Thoracic aorta (tissue), 2 donors: ENCODE measurements at regions not wholly inside any gene's neighbourhood (a gene's known extent, or its start where the extent isn't known, plus 50 kb on each side); places are given as distances from the start of the nearest gene placed in this dataset.

Experiments used
- ATAC-seq: fragments of 150-250 bp; one replicate; pipeline ENCODE4 v1.8.0; 2017; ENCODE audit warnings: low read depth; ENCODE audit not compliant: insufficient number of reproducible peaks, low FRiP score
- DNase-seq: peaks from one replicate; pipeline ENCODE4 v3.0.0-alpha.2; 2020; ENCODE audit warnings: low spot score
- H3K27ac ChIP-seq, 2 donors: fragments of 200-600 bp; sonication (generic); 1 replicate in 1 of 2; 2 replicates in 1 of 2; pipeline ENCODE4 v1.5.1; 2016; ENCODE audit warnings: mild to moderate bottlenecking in 2 of 2, moderate library complexity in 2 of 2
- H3K27me3 ChIP-seq: fragments of 200-600 bp; sonication (generic); replicated peaks from 2 replicates; pipeline ENCODE4 v1.6.0; 2016; ENCODE audit warnings: mild to moderate bottlenecking; ENCODE audit not compliant: insufficient read depth
- H3K36me3 ChIP-seq: fragments of 200-600 bp; sonication (generic); one replicate; pipeline ENCODE4 v1.5.1; 2016
- H3K4me1 ChIP-seq, 2 donors: fragments of 200-600 bp; sonication (generic); 1 replicate in 1 of 2; 2 replicates in 1 of 2; pipeline versions ENCODE4 v1.5.1 to v1.6.0; 2016; ENCODE audit warnings: low read depth in 2 of 2, mild to moderate bottlenecking in 1 of 2; ENCODE audit not compliant: control insufficient read depth in 1 of 2
- H3K4me3 ChIP-seq: fragments of 200-600 bp; sonication (generic); 2 replicates; pipeline ENCODE4 v1.5.1; 2016; ENCODE audit warnings: mild to moderate bottlenecking
- H3K9me3 ChIP-seq: fragments of 200-600 bp; sonication (generic); 2 replicates; pipeline ENCODE4 v1.5.1; 2016
- CTCF ChIP-seq: fragments of 200-600 bp; sonication (generic); IDR thresholded peaks from one replicate; pipeline ENCODE4 v1.5.1; 2019; ENCODE audit warnings: antibody characterized with exemption

GRCh38 chr13:76803831-76804230 is 82.4 kb downstream of the KCTD12 start:
- Histone ChIP-seq H3K4me1 (peaks cover 0 to 3% of the 10 kb centered on the region in 2 donors), H3K4me3 (no peak overlapping the region), H3K36me3 (no peaks in the 10 kb centered on the region), H3K9me3 (no peaks in the 10 kb centered on the region), H3K27ac (no peak overlapping the region), H3K27me3 (no peaks in the 10 kb centered on the region)
- ATAC-seq = no peak
- no peak for TF ChIP-seq CTCF
- no peak for DNase-seq

- Histone ChIP-seq H3K27ac (no peak overlapping the region), H3K9me3 (no peaks in the 10 kb centered on the region), H3K36me3 (no peaks in the 10 kb centered on the region), H3K4me3 (no peak overlapping the region), H3K27me3 (no peaks in the 10 kb centered on the region), H3K4me1 (peaks cover 0 to 10% of the 10 kb centered on the region in 2 donors)
- DNase-seq = no peak
- no peak for ATAC-seq
- no peak for TF ChIP-seq CTCF
These were observed 85.3 kb downstream of the KCTD12 start for GRCh38 chr13:76800943-76801342.

GRCh38 chr13:76799696-76800095 is 86.5 kb downstream of the KCTD12 start:
- no peaks in the 10 kb centered on the region for H3K9me3 ChIP-seq
- DNase-seq (no peak), ATAC-seq (no peak)
- no peaks in the 10 kb centered on the region for H3K36me3 ChIP-seq
- H3K27ac ChIP-seq = no peak overlapping the region
- TF ChIP-seq CTCF = no peak
- peaks cover 0 to 10% of the 10 kb centered on the region in 2 donors for H3K4me1 ChIP-seq
- no peak overlapping the region for H3K4me3 ChIP-seq
- H3K27me3 ChIP-seq = no peaks in the 10 kb centered on the region

GRCh38 chr13:76798037-76798436 is 88.2 kb downstream of the KCTD12 start:
- ATAC-seq = no peak
- Histone ChIP-seq H3K36me3 (no peaks in the 10 kb centered on the region), H3K4me3 (no peak overlapping the region), H3K27ac (no peak overlapping the region), H3K4me1 (peaks cover 0 to 10% of the 10 kb centered on the region in 2 donors), H3K9me3 (no peaks in the 10 kb centered on the region), H3K27me3 (no peaks in the 10 kb centered on the region)
- no peak for TF ChIP-seq CTCF
- no peak for DNase-seq

GRCh38 chr13:76797361-76797760 is 88.8 kb downstream of the KCTD12 start:
- no peak for DNase-seq
- no peaks in the 10 kb centered on the region for H3K27me3 ChIP-seq
- no peak overlapping the region for H3K27ac ChIP-seq
- H3K9me3 ChIP-seq = no peaks in the 10 kb centered on the region
- H3K4me1 ChIP-seq = peaks cover 0 to 10% of the 10 kb centered on the region in 2 donors
- no peaks in the 10 kb centered on the region for H3K36me3 ChIP-seq
- H3K4me3 ChIP-seq = no peak overlapping the region
- ATAC-seq = no peak
- no peak for TF ChIP-seq CTCF
